ENCODE measurements at regions not wholly inside any gene's neighbourhood (a gene's known extent, or its start where the extent isn't known, plus 50 kb on each side); places are given as distances from the start of the nearest gene placed in this dataset.

DNA sequence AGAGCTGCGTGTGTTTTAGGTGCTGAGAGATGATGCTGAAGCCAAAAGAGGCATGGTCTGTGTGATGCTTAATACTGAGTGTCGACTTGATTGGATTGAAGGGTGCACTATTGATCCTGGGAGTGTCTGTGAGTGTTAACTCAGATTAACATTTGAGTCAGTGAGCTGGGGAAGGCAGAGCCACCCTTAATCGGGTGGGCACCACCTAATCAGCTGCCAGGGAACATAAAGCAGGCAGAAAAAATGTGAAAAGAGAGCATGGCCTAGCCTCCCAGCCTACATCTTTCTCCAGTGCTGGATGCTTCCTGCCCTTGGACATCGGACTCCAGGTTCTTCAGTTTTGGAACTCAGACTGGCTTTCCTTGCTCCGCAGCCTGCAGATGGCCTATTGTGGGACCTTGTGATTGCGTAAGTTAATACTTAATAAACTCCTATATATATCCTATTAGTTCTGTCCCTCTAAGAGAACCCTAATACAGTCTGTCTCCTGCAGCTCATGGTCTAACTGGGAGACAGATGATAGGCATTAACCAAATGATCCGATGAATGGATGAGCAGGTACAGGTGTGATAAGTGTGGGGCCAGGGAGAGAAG lies 91.6 kb downstream of the TFAP2C start:
- Histone ChIP-seq H3K4me1 (ENCODE audit: control insufficient read depth in 2 of 3, insufficient read depth in 2 of 3, low read depth in 1 of 3, low read length in 3 of 3) (no peaks in the 10 kb centered on the region), H3K4me3 (ENCODE audit: low read length in 3 of 3) (no peak overlapping the region), H3K36me3 (ENCODE audit: control insufficient read depth in 2 of 3, insufficient read depth in 3 of 3, low read length in 3 of 3) (no peaks in the 10 kb centered on the region), H3K27ac (ENCODE audit: low read depth in 2 of 2, low read length in 2 of 2) (no peak overlapping the region), H3K9me3 (ENCODE audit: control insufficient read depth in 2 of 3, insufficient read depth in 1 of 3, low read length in 3 of 3) (no peaks in the 10 kb centered on the region), H3K9ac (ENCODE audit: low read length in 3 of 3) (no peak overlapping the region), H3K27me3 (ENCODE audit: control insufficient read depth, insufficient read depth, low read length) (no peaks in the 10 kb centered on the region)
- intact Hi-C loops (cut with DNase I), result no loop called here
- FAIRE-seq (no peak), DNase-seq (no peak)
- no peak for TF ChIP-seq CTCF (IDR thresholded peaks at IDR 0.05; ENCODE audit: borderline replicate concordance, extremely low read depth, insufficient read depth)

GRCh38 chr20:56722042-56722441 lies 92.9 kb downstream of the TFAP2C start:
- no peaks in the 10 kb centered on the region for H3K36me3 ChIP-seq (ENCODE audit: control insufficient read depth in 2 of 3, insufficient read depth in 3 of 3, low read length in 3 of 3)
- H3K27ac ChIP-seq (ENCODE audit: low read depth in 2 of 2, low read length in 2 of 2), result no peak overlapping the region
- H3K4me3 ChIP-seq (ENCODE audit: low read length in 3 of 3), result no peak overlapping the region
- H3K27me3 ChIP-seq (ENCODE audit: control insufficient read depth, insufficient read depth, low read length), result no peaks in the 10 kb centered on the region
- H3K4me1 ChIP-seq (ENCODE audit: control insufficient read depth in 2 of 3, insufficient read depth in 2 of 3, low read depth in 1 of 3, low read length in 3 of 3), result no peaks in the 10 kb centered on the region
- intact Hi-C loops (cut with DNase I), result no loop called here
- no peak for DNase-seq
- no peak for TF ChIP-seq CTCF (IDR thresholded peaks at IDR 0.05; ENCODE audit: borderline replicate concordance, extremely low read depth, insufficient read depth)
- FAIRE-seq, result no peak
- no peaks in the 10 kb centered on the region for H3K9me3 ChIP-seq (ENCODE audit: control insufficient read depth in 2 of 3, insufficient read depth in 1 of 3, low read length in 3 of 3)
- no peak overlapping the region for H3K9ac ChIP-seq (ENCODE audit: low read length in 3 of 3)

- H3K36me3 ChIP-seq (ENCODE audit: control insufficient read depth in 2 of 3, insufficient read depth in 3 of 3, low read length in 3 of 3), result no peaks in the 10 kb centered on the region
- FAIRE-seq, result no peak
- DNase-seq, result peak in 3 of 5 donors; percentile 33 to 66 (median 65)
- no peaks in the 10 kb centered on the region for H3K27me3 ChIP-seq (ENCODE audit: control insufficient read depth, insufficient read depth, low read length)
- H3K27ac ChIP-seq (ENCODE audit: low read depth in 2 of 2, low read length in 2 of 2), result no peak overlapping the region
- H3K9ac ChIP-seq (ENCODE audit: low read length in 3 of 3), result no peak overlapping the region
- no peaks in the 10 kb centered on the region for H3K9me3 ChIP-seq (ENCODE audit: control insufficient read depth in 2 of 3, insufficient read depth in 1 of 3, low read length in 3 of 3)
- H3K4me1 ChIP-seq (ENCODE audit: control insufficient read depth in 2 of 3, insufficient read depth in 2 of 3, low read depth in 1 of 3, low read length in 3 of 3), result no peaks in the 10 kb centered on the region
- intact Hi-C loops (cut with DNase I), result no loop called here
- no peak for TF ChIP-seq CTCF (IDR thresholded peaks at IDR 0.05; ENCODE audit: borderline replicate concordance, extremely low read depth, insufficient read depth)
- no peak overlapping the region for H3K4me3 ChIP-seq (ENCODE audit: low read length in 3 of 3)
Measured at GRCh38 chr20:56723331-56723730, 94.2 kb downstream of the TFAP2C start.

DNA sequence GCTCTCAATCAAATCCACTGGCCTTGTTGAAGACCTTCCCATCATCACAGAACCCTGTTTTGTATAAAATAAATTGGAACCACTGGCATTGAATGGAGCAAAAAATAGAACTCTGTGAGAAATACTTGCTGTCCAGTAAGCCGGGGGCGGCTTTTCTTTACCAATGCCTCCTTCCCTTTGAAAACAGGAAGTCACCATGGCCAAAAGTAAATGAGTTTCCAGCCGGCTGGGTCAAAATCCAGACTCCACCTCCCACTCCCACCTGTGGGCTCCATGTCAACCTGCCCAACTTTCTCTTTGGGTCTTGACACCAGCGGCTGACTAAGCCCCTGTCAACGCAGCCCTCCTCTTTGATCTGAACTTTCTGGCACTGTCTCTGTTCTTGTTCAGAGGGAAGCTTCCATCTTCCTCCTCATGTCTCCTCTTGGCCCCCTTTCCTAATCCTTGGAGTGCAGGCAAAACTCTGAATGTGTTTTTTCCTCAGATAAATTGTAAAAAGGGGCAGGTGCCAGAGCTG lies 95.2 kb downstream of the TFAP2C start:
- intact Hi-C loops (cut with DNase I), result no loop called here
- DNase-seq, result peak in 2 of 5 donors; percentile 21 to 45

More for the DNA sequence above, 95.2 kb downstream of the TFAP2C start:
- Histone ChIP-seq H3K4me3 (ENCODE audit: low read length in 3 of 3) (no peak overlapping the region), H3K9ac (ENCODE audit: low read length in 3 of 3) (no peak overlapping the region), H3K4me1 (ENCODE audit: control insufficient read depth in 2 of 3, insufficient read depth in 2 of 3, low read depth in 1 of 3, low read length in 3 of 3) (no peaks in the 10 kb centered on the region), H3K27ac (ENCODE audit: low read depth in 2 of 2, low read length in 2 of 2) (no peak overlapping the region), H3K36me3 (ENCODE audit: control insufficient read depth in 2 of 3, insufficient read depth in 3 of 3, low read length in 3 of 3) (no peaks in the 10 kb centered on the region), H3K9me3 (ENCODE audit: control insufficient read depth in 2 of 3, insufficient read depth in 1 of 3, low read length in 3 of 3) (no peaks in the 10 kb centered on the region), H3K27me3 (ENCODE audit: control insufficient read depth, insufficient read depth, low read length) (no peaks in the 10 kb centered on the region)
- no peak for FAIRE-seq
- TF ChIP-seq CTCF (IDR thresholded peaks at IDR 0.05; ENCODE audit: borderline replicate concordance, extremely low read depth, insufficient read depth), result no peak

All from kidney (tissue), 13 donors.